Muscle layer of colon (tissue), 2 donors: ENCODE measurements at regions not wholly inside any gene's neighbourhood (a gene's known extent, or its start where the extent isn't known, plus 50 kb on each side); places are given as distances from the start of the nearest gene placed in this dataset.

Source experiments
- H3K27ac ChIP-seq: one replicate; pipeline ENCODE4 v1.7.0; 2013; ENCODE audit warnings: low read depth, mild to moderate bottlenecking, low read length, moderate library complexity
- H3K27me3 ChIP-seq, 2 donors: one replicate each; pipeline ENCODE4 v1.7.0; 2013; ENCODE audit warnings: low read length in 2 of 2, mild to moderate bottlenecking in 2 of 2; ENCODE audit not compliant: insufficient read depth in 2 of 2, control insufficient read depth in 1 of 2
- H3K36me3 ChIP-seq: one replicate; pipeline ENCODE4 v1.7.0; 2013; ENCODE audit warnings: mild to moderate bottlenecking, low read length; ENCODE audit not compliant: insufficient read depth
- H3K4me1 ChIP-seq: one replicate; pipeline ENCODE4 v1.7.0; 2013; ENCODE audit warnings: mild to moderate bottlenecking, low read length; ENCODE audit not compliant: insufficient read depth
- H3K4me3 ChIP-seq, 2 donors: one replicate each; pipeline ENCODE4 v1.7.0; 2013; ENCODE audit warnings: low read length in 2 of 2, low read depth in 1 of 2, mild to moderate bottlenecking in 1 of 2, moderate library complexity in 1 of 2
- H3K9ac ChIP-seq: one replicate; pipeline ENCODE4 v1.7.0; 2013; ENCODE audit warnings: low read length
- H3K9me3 ChIP-seq: one replicate; pipeline ENCODE4 v1.7.0; 2013; ENCODE audit warnings: mild to moderate bottlenecking, low read length
- donor health status: abdominal sarcoma.
- donor health status: Adenocarcinoma of cecum.

- Histone ChIP-seq H3K9ac (no peak overlapping the region), H3K36me3 (no peaks in the 10 kb centered on the region), H3K9me3 (no peaks in the 10 kb centered on the region), H3K27ac (no peak overlapping the region), H3K4me1 (peaks cover 6% of the 10 kb centered on the region), H3K27me3 (no peaks in the 10 kb centered on the region), H3K4me3 (no peak overlapping the region)
These were observed 314.2 kb upstream of the CBLB start for GRCh38 chr3:106182950-106183511.

GRCh38 chr3:106183762-106184391 is 315.1 kb upstream of the CBLB start:
- no peak overlapping the region for H3K4me3 ChIP-seq
- no peaks in the 10 kb centered on the region for H3K9me3 ChIP-seq
- no peak overlapping the region for H3K27ac ChIP-seq
- H3K36me3 ChIP-seq: no peaks in the 10 kb centered on the region
- H3K27me3 ChIP-seq: no peaks in the 10 kb centered on the region
- no peak overlapping the region for H3K9ac ChIP-seq
- H3K4me1 ChIP-seq: peaks cover 6% of the 10 kb centered on the region

GRCh38 chr3:106184540-106185457 is 316.0 kb upstream of the CBLB start:
- Histone ChIP-seq H3K9ac (no peak overlapping the region), H3K36me3 (no peaks in the 10 kb centered on the region), H3K9me3 (no peaks in the 10 kb centered on the region), H3K27ac (no peak overlapping the region), H3K27me3 (no peaks in the 10 kb centered on the region), H3K4me3 (no peak overlapping the region), H3K4me1 (peaks cover 6% of the 10 kb centered on the region)

DNA sequence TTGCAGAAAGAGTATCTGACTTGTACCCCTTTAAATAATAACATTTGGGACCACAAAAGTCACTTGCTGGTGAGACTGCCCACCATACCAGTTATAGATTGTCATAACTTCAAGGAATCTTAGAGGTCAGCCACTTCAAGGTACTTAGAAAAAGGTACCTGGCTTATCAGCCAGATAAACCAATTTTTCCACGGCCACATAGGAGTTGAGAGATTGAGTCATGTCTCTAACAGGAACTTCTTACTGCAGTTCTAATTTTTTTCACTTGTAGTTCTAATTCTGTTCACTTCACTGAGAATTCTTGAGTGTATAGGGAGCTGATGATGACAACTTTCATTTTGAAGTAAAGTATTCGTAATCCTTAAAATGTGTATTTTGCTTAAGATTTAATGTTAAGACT is 317.1 kb upstream of the CBLB start:
- H3K9ac ChIP-seq: no peak overlapping the region
- peaks cover 6% of the 10 kb centered on the region for H3K4me1 ChIP-seq
- no peaks in the 10 kb centered on the region for H3K9me3 ChIP-seq
- no peaks in the 10 kb centered on the region for H3K27me3 ChIP-seq
- no peak overlapping the region for H3K4me3 ChIP-seq
- no peak overlapping the region for H3K27ac ChIP-seq
- no peaks in the 10 kb centered on the region for H3K36me3 ChIP-seq

- Histone ChIP-seq H3K9ac (no peak overlapping the region), H3K9me3 (no peaks in the 10 kb centered on the region), H3K36me3 (no peaks in the 10 kb centered on the region), H3K27ac (no peak overlapping the region), H3K4me3 (no peak overlapping the region), H3K27me3 (no peaks in the 10 kb centered on the region), H3K4me1 (no peaks in the 10 kb centered on the region)
These were observed 321.5 kb upstream of the CBLB start for GRCh38 chr3:106190296-106190695.

GRCh38 chr3:106191211-106191610 is 322.4 kb upstream of the CBLB start:
- Histone ChIP-seq H3K36me3 (no peaks in the 10 kb centered on the region), H3K9me3 (no peaks in the 10 kb centered on the region), H3K4me3 (no peak overlapping the region), H3K27ac (no peak overlapping the region), H3K27me3 (no peaks in the 10 kb centered on the region), H3K4me1 (no peaks in the 10 kb centered on the region), H3K9ac (no peak overlapping the region)

DNA sequence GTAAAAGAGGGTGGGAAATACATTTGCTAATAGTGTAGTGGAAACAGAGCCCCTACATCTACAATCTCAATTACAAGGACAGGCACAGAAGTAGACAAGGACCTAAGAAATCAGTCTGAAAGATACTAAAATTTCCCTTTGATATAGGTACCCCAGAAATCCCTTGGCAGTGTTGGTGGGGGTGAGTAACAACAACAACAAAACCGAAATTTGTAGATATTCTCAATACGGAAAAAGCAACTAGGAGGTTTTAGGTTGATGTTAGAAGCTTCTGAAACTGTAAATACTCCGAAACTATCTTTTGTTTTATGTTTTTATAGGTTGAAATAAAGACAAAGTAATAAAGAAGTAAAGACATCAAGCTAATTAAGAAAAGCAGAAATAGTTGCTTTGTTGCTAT is 323.1 kb upstream of the CBLB start:
- H3K27me3 ChIP-seq: no peaks in the 10 kb centered on the region
- H3K4me3 ChIP-seq: no peak overlapping the region
- no peaks in the 10 kb centered on the region for H3K4me1 ChIP-seq
- no peaks in the 10 kb centered on the region for H3K36me3 ChIP-seq
- no peaks in the 10 kb centered on the region for H3K9me3 ChIP-seq
- H3K9ac ChIP-seq: no peak overlapping the region
- H3K27ac ChIP-seq: no peak overlapping the region

DNA sequence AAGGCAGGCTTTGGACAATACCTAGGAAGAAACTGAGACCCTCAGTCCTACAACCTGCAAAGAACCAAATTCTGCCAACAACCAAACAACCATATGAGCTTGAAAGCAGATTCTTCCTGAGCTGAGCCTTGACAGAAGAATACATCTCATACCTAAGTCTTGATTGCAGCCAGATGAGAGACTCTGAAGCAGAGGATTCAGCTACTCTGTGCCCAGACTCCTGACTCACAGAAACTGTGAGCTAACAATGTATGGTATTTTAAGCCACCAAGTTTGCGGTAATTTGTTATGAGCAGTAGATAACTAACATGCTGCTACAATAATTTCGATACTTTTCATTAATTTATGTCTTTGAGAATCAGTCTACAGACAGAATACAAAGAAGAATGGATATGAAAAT is 325.1 kb upstream of the CBLB start:
- H3K36me3 ChIP-seq: no peaks in the 10 kb centered on the region
- H3K4me1 ChIP-seq: no peaks in the 10 kb centered on the region
- H3K4me3 ChIP-seq: no peak overlapping the region
- H3K27ac ChIP-seq: no peak overlapping the region
- no peaks in the 10 kb centered on the region for H3K27me3 ChIP-seq
- no peaks in the 10 kb centered on the region for H3K9me3 ChIP-seq
- H3K9ac ChIP-seq: no peak overlapping the region

- H3K9ac ChIP-seq: no peak overlapping the region
- H3K4me3 ChIP-seq: no peak overlapping the region
- H3K36me3 ChIP-seq: no peaks in the 10 kb centered on the region
- H3K27ac ChIP-seq: no peak overlapping the region
- H3K27me3 ChIP-seq: no peaks in the 10 kb centered on the region
- no peaks in the 10 kb centered on the region for H3K9me3 ChIP-seq
- no peaks in the 10 kb centered on the region for H3K4me1 ChIP-seq
These were observed 325.9 kb upstream of the CBLB start for GRCh38 chr3:106194726-106195125.

GRCh38 chr3:106197532-106198194 is 328.9 kb upstream of the CBLB start:
- no peaks in the 10 kb centered on the region for H3K9me3 ChIP-seq
- H3K27ac ChIP-seq: no peak overlapping the region
- H3K36me3 ChIP-seq: no peaks in the 10 kb centered on the region
- H3K4me3 ChIP-seq: no peak overlapping the region
- no peaks in the 10 kb centered on the region for H3K4me1 ChIP-seq
- H3K9ac ChIP-seq: no peak overlapping the region
- H3K27me3 ChIP-seq: no peaks in the 10 kb centered on the region

- no peaks in the 10 kb centered on the region for H3K4me1 ChIP-seq
- H3K27ac ChIP-seq: no peak overlapping the region
- H3K36me3 ChIP-seq: no peaks in the 10 kb centered on the region
- H3K4me3 ChIP-seq: no peak overlapping the region
- H3K9ac ChIP-seq: no peak overlapping the region
- H3K27me3 ChIP-seq: no peaks in the 10 kb centered on the region
- no peaks in the 10 kb centered on the region for H3K9me3 ChIP-seq
These were observed 335.5 kb upstream of the CBLB start for GRCh38 chr3:106204160-106204868.
